ENCODE measurements at regions not wholly inside any gene's neighbourhood (a gene's known extent, or its start where the extent isn't known, plus 50 kb on each side); places are given as distances from the start of the nearest gene placed in this dataset.
"Not testable (repeated sequence)": the region's sequence is repeated elsewhere in the genome, so short reads cannot be mapped to it uniquely, and the experiment has no call there.

DNA sequence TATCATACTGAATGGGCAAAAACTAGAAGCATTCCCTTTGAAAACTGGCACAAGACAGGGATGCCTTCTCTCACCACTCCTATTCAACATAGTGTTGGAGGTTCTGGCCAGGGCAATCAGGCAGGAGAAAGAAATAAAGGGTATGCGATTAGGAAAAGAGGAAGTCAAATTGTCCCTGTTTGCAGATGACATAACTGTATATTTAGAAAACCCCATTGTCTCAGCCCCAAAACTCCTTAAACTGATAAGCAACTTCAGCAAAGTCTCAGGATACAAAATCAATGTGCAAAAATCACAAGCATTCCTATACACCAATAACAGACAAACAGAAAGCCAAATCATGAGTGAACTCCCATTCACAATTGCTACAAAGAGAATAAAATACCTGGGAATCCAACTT, 52.5 kb upstream of the CCDC71L start:
- DNase-seq = not testable (repeated sequence)

- DNase-seq = not testable (repeated sequence)
Measured at GRCh38 chr7:106714590-106715442, 53.9 kb upstream of the CCDC71L start.

DNA sequence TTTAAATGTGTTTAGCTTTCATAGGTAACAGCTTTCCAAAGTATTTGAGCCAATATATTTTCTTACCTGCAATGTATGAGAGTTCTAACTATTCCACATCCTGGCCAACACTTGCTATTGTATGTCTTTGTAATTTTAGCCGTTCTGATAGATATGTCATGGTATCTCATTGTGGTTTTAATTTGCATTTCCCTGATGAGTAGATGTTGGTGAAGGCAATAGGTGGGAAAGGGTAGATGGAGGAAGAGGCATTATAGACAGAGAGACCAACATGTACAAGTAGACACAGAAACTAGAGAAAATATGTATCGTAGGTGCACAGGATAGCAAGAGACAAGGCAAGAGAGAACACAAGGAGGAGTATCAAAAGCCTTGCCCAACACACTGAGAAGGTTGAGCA, 54.8 kb upstream of the CCDC71L start:
- DNase-seq = no peak

DNA sequence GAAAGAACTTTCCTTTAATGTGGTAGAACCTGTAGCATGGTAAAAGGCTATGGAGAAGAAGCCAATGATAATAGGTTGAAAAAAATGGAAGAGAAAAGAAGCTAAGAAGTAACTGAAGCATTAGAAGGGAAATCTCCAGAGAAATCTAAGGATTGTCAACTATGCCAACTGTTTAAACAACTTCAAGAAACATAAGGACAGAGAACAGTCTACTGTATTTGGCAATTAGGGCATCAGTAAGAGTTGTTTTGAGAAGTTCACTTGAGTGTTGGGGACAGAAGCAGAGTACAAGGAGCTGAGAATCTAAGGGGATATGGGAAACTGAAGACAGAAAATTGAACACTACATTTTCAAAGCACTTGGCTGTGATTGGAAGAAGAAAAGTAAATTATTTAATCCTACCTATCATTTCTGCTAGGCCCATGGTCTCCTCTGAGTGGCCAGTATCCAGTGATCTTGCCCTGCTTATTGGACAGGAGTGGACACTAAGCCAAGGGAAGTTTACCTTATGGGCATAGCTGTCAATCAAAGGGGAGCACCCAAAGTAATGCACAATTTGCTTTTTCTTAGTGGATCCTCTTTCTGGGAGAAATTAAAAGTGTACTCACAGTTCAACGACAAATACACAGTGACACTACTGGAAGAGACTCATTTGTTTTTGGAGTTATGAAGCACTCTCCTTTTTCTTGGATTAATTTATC, 56.4 kb upstream of the CCDC71L start:
- no peak for DNase-seq

- peak; percentile 90 to 91 for DNase-seq
Measured at GRCh38 chr7:106717955-106718871, 57.3 kb upstream of the CCDC71L start.

- DNase-seq = no peak
Measured at GRCh38 chr7:106720641-106721040, 59.7 kb upstream of the CCDC71L start.

- DNase-seq = peak; percentile 17 to 36
Measured at GRCh38 chr7:106721816-106722785, 61.1 kb upstream of the CCDC71L start.

- DNase-seq = no peak
Measured at GRCh38 chr7:106723398-106723797, 62.4 kb upstream of the CCDC71L start.

GRCh38 chr7:106729720-106730385, 68.9 kb upstream of the CCDC71L start:
- peak; percentile 3 to 6 for DNase-seq

GRCh38 chr7:106731187-106731586, 70.2 kb upstream of the CCDC71L start:
- peak in 1 of 2 experiments; percentile 44 for DNase-seq

- DNase-seq = no peak
Measured at GRCh38 chr7:106731646-106732444, 70.9 kb upstream of the CCDC71L start.

- no peak for DNase-seq
Measured at GRCh38 chr7:106735637-106736036, 74.7 kb upstream of the CCDC71L start.

DNA sequence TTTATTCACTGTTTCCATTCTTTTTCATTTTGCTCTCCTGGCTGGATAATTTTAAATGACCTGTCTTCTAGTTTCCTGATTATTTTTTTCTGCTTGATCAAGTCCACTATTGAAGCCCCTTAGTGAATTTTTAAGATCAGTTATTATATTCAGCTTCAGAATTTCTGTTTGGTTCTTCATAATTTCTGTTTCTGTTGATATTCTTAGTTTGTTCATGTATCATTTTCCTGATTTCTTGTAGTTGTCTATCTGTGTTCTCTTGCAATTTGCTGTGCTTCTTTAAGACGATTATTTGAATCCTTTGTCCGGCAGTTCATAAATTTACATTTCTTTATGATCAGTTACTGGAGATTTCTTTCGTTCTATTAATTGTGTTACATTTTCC, 75.2 kb upstream of the CCDC71L start:
- DNase-seq = no peak

GRCh38 chr7:106736508-106737201, 75.7 kb upstream of the CCDC71L start:
- DNase-seq = peak; percentile 77 to 80

- DNase-seq = peak; percentile 10 to 13
Measured at GRCh38 chr7:106737202-106737562, 76.2 kb upstream of the CCDC71L start.

DNA sequence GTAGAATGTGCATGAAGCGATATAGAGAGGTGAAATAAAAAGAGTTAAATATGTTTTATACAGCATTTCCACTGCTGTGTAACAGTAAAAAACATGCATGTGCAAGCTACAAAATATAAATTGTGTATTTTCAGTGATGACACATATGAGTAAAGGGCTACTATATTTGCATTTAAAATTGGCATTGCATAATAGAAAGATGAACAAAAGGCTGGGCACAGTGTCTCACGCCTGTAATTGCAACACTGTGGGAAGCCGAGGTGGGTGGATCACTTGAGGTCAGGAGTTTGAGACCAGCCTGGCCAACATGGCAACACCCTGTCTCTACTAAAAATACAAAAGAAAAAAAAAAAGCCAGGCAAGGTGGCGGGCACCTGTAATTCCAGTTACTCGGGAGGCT, 79.8 kb upstream of the CCDC71L start:
- peak in 1 of 2 experiments; percentile 1 for DNase-seq

DNA sequence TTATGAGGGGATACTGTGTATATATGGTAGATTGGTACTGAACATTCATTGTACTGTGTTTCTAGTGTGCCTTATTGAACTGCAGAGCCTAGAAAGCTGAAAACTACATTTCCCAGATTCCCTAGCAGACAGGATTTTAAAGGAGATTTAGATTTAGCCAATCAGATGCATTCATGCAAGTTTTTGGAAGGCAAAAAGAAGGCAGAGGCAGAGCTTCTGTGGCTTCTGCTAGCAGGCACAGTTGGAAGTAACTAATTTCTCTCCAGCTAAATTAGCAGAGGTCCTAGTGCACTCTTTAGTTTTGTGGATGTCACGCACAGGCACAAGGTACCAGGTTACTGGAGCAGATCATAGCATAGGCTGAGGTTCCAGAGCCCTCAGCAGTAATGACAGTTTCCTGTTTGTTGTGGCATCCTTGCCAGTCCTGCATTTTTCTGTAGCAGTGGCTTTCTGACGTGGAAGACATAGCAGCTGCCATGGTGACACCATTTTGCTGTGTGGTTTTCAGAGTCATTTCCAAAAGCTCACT, 83.7 kb upstream of the CCDC71L start:
- DNase-seq = no peak

DNA sequence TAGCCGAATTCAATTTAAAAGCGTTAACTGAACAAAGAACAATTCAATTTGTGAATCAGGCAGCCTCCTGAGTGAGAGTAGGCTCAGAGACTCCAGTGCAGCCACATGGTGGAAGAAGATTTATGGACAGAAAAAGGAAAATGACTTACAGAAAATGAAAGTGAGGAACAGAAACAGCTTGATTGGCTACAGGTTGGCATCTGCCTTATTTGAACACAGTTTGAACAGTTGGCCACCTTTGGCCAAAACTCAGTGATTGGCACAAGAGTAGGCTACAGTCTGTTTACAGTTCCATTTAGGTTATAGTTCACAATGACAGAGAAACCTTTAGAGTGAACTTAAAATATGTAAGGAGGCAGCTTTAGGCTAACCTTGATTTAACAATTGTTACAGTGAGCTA, 86.3 kb upstream of the CCDC71L start:
- not testable (repeated sequence) for DNase-seq

- DNase-seq = no peak
Measured at GRCh38 chr7:106747804-106748203, 86.8 kb upstream of the CCDC71L start.

DNA sequence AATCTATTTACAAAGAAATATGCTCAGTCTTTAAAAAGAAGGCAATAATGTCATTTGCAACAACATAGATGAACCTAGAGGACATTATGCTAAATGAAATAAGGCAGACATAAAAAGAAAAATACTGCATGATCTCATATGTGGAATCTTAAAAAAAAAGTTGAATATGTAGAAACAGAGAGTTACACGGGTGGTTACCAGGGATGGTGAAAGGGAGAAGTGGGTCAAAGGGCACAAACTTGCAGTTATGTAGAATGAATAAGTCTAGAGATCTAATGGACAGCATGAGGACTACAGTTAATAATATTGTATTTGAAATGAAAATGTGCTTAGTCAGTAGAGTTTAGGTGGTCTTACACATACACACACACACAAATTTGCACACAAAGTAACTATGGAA, 88.2 kb upstream of the CCDC71L start:
- DNase-seq = no peak
